ENCODE measurements at regions not wholly inside any gene's neighbourhood (a gene's known extent, or its start where the extent isn't known, plus 50 kb on each side); places are given as distances from the start of the nearest gene placed in this dataset.

- TF ChIP-seq, protein P1, sequence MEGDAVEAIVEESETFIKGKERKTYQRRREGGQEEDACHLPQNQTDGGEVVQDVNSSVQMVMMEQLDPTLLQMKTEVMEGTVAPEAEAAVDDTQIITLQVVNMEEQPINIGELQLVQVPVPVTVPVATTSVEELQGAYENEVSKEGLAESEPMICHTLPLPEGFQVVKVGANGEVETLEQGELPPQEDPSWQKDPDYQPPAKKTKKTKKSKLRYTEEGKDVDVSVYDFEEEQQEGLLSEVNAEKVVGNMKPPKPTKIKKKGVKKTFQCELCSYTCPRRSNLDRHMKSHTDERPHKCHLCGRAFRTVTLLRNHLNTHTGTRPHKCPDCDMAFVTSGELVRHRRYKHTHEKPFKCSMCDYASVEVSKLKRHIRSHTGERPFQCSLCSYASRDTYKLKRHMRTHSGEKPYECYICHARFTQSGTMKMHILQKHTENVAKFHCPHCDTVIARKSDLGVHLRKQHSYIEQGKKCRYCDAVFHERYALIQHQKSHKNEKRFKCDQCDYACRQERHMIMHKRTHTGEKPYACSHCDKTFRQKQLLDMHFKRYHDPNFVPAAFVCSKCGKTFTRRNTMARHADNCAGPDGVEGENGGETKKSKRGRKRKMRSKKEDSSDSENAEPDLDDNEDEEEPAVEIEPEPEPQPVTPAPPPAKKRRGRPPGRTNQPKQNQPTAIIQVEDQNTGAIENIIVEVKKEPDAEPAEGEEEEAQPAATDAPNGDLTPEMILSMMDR (conservative IDR thresholded peaks at IDR 0.05; ENCODE audit: low read length), result no peak
- no peak for TF ChIP-seq EZH2phosphoT487 (IDR thresholded peaks at IDR 0.05; ENCODE audit: borderline replicate concordance, low read depth, low read length)
Observed at GRCh38 chr12:124433879-124434278, 133.5 kb downstream of the NCOR2 start.

All from OCI-LY7 (cell line).